Progenitor cell of endocrine pancreas (in vitro differentiated cells): ENCODE measurements at regions not wholly inside any gene's neighbourhood (a gene's known extent, or its start where the extent isn't known, plus 50 kb on each side); places are given as distances from the start of the nearest gene placed in this dataset.

Experiments
- DNase-seq: peaks from one replicate; pipeline ENCODE4 v3.0.0; 2021; ENCODE audit warnings: low spot score; ENCODE audit not compliant: unreplicated experiment
- H3K27ac Mint-ChIP-seq: 2 replicates; pipeline ENCODE4 v1.8.0; 2021; ENCODE audit warnings: mild to moderate bottlenecking, moderate library complexity, mixed read lengths
- H3K27me3 Mint-ChIP-seq: 2 replicates; pipeline ENCODE4 v1.8.0; 2021; ENCODE audit warnings: mixed read lengths
- H3K36me3 Mint-ChIP-seq: 2 replicates; pipeline ENCODE4 v1.8.0; 2022; ENCODE audit warnings: mixed read lengths; ENCODE audit not compliant: insufficient read depth
- H3K4me1 Mint-ChIP-seq: 2 replicates; pipeline ENCODE4 v1.8.0; 2021; ENCODE audit warnings: low read depth, mixed read lengths
- H3K4me3 Mint-ChIP-seq: 2 replicates; pipeline ENCODE4 v1.8.0; 2021; ENCODE audit warnings: low read depth, mild to moderate bottlenecking, moderate library complexity, mixed read lengths
- H3K9me3 Mint-ChIP-seq: 2 replicates; pipeline ENCODE4 v1.8.0; 2021; ENCODE audit warnings: low read depth, mixed read lengths
- TF ChIP-seq, protein P1 (sequence below): fragments of 200-600 bp; sonication (generic); IDR thresholded peaks from one replicate; pipeline ENCODE4 v1.5.0; 2021; ENCODE audit warnings: antibody characterized with exemption, mild to moderate bottlenecking; ENCODE audit not compliant: unreplicated experiment

GRCh38 chr1:78411707-78412106 is 79.1 kb upstream of the PTGFR start:
- peaks cover 5% of the 10 kb centered on the region for H3K36me3 Mint-ChIP-seq
- no peak overlapping the region for H3K4me3 Mint-ChIP-seq
- peaks cover 24% of the 10 kb centered on the region for H3K9me3 Mint-ChIP-seq
- no peak overlapping the region for H3K27ac Mint-ChIP-seq
- DNase-seq: no peak
- TF ChIP-seq, protein P1, sequence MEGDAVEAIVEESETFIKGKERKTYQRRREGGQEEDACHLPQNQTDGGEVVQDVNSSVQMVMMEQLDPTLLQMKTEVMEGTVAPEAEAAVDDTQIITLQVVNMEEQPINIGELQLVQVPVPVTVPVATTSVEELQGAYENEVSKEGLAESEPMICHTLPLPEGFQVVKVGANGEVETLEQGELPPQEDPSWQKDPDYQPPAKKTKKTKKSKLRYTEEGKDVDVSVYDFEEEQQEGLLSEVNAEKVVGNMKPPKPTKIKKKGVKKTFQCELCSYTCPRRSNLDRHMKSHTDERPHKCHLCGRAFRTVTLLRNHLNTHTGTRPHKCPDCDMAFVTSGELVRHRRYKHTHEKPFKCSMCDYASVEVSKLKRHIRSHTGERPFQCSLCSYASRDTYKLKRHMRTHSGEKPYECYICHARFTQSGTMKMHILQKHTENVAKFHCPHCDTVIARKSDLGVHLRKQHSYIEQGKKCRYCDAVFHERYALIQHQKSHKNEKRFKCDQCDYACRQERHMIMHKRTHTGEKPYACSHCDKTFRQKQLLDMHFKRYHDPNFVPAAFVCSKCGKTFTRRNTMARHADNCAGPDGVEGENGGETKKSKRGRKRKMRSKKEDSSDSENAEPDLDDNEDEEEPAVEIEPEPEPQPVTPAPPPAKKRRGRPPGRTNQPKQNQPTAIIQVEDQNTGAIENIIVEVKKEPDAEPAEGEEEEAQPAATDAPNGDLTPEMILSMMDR: no peak
- no peaks in the 10 kb centered on the region for H3K27me3 Mint-ChIP-seq
- H3K4me1 Mint-ChIP-seq: no peaks in the 10 kb centered on the region

DNA sequence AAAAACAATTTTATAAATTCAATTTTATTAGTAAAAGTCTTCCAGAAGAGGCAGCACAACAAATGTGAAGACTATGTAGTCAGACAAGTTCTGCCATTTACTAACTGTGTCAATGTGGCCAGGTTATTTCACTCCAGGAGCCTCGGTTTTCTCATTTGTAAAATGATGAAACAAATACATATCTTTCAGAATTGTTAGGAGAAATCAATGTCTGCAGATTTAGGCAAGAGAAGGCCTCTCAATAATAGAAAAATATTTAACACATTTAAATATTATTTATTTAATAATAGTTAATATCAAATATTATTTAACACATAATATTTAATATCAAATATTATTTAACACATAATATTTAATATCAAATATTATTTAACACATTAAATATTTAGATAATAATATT is 75.6 kb upstream of the PTGFR start:
- H3K27ac Mint-ChIP-seq: no peak overlapping the region
- no peaks in the 10 kb centered on the region for H3K27me3 Mint-ChIP-seq
- DNase-seq: no peak
- TF ChIP-seq, protein P1: no peak
- H3K4me1 Mint-ChIP-seq: no peaks in the 10 kb centered on the region
- peaks cover 5% of the 10 kb centered on the region for H3K36me3 Mint-ChIP-seq
- H3K4me3 Mint-ChIP-seq: no peak overlapping the region
- H3K9me3 Mint-ChIP-seq: peaks cover 24% of the 10 kb centered on the region

GRCh38 chr1:78419309-78419708 is 71.5 kb upstream of the PTGFR start:
- no peaks in the 10 kb centered on the region for H3K36me3 Mint-ChIP-seq
- no peaks in the 10 kb centered on the region for H3K4me1 Mint-ChIP-seq
- no peaks in the 10 kb centered on the region for H3K9me3 Mint-ChIP-seq

DNA sequence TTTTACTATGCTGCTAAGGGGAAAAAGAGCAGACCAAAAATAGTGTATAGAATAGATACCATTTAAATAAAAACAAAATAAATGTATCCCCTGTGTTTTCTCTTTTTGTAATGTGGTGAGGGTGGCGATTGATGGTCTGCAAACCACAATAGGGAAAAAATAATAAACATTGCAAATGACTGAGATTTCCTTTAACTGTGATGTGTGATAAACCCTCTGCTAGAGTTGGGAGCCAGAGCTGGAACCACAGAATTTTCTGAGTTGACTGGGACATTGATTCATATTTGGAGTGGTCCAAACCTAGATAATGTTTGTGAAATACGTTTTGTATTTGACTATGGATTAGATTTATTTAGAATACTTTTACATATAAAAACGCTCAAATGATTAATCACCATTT is 70.6 kb upstream of the PTGFR start:
- Mint-ChIP-seq H3K4me1 (no peaks in the 10 kb centered on the region), H3K4me3 (no peak overlapping the region), H3K36me3 (no peaks in the 10 kb centered on the region), H3K27ac (no peak overlapping the region), H3K9me3 (no peaks in the 10 kb centered on the region), H3K27me3 (no peaks in the 10 kb centered on the region)
- TF ChIP-seq, protein P1: no peak
- DNase-seq: no peak

More at GRCh38 chr1:78419309-78419708, 71.5 kb upstream of the PTGFR start:
- no peak for DNase-seq
- TF ChIP-seq, protein P1: no peak
- Mint-ChIP-seq H3K4me3 (no peak overlapping the region), H3K27ac (no peak overlapping the region), H3K27me3 (no peaks in the 10 kb centered on the region)

DNA sequence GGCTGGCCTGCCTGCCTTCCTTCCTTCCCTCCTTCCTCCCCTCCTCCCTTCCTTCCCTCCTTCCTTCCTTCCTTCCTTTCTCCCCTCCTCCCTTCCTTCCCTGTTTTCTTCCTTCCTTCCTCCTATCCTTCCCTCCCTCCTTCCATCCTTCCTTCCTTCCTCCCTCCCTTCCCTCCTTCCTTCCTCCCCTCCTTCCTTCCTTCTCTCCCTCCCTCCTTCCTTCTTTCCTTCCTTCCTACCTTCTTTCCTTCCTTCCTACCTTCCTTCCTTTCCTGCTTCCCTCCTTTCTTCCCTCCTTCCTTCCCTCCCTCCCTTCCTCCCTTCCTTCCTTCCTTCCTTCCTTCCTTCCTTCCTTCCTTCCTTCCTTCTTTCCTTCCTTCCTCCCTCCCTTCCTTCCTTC is 70.1 kb upstream of the PTGFR start:
- TF ChIP-seq, protein P1: no peak
- H3K9me3 Mint-ChIP-seq: no peaks in the 10 kb centered on the region
- H3K4me3 Mint-ChIP-seq: no peak overlapping the region
- H3K4me1 Mint-ChIP-seq: no peaks in the 10 kb centered on the region
- no peak for DNase-seq
- no peaks in the 10 kb centered on the region for H3K36me3 Mint-ChIP-seq
- no peak overlapping the region for H3K27ac Mint-ChIP-seq
- no peaks in the 10 kb centered on the region for H3K27me3 Mint-ChIP-seq

GRCh38 chr1:78424720-78425119 is 66.1 kb upstream of the PTGFR start:
- no peaks in the 10 kb centered on the region for H3K9me3 Mint-ChIP-seq
- DNase-seq: no peak
- no peaks in the 10 kb centered on the region for H3K36me3 Mint-ChIP-seq
- H3K27ac Mint-ChIP-seq: no peak overlapping the region
- H3K4me3 Mint-ChIP-seq: no peak overlapping the region
- TF ChIP-seq, protein P1: no peak
- no peaks in the 10 kb centered on the region for H3K27me3 Mint-ChIP-seq
- H3K4me1 Mint-ChIP-seq: peaks cover 4% of the 10 kb centered on the region
